ENCODE measurements at regions not wholly inside any gene's neighbourhood (a gene's known extent, or its start where the extent isn't known, plus 50 kb on each side); places are given as distances from the start of the nearest gene placed in this dataset.
A peak's percentile ranks its signal among the peaks of the same experiment; 100 is the strongest.

DNA sequence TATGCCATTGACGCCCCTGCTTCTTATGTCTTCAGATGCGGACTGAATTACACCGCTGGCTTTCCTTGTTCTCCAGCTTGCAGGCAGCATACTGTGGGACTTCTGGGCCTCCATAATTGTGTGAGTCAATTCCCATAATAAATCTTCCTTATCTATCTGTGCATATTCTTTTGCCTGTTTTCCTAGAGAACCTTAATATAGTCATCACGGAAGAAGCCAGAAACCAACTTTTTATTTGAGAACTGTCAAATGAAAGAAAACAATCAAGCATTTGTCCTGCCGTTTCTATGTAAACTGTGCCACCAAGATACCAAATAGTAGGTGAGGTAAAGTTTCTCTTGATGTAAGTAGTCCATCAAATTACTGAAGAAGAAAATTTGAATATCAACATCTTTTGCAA, 51.8 kb upstream of the B3GALNT1 start:
- DNase-seq (ENCODE audit: low spot score): no peak

DNA sequence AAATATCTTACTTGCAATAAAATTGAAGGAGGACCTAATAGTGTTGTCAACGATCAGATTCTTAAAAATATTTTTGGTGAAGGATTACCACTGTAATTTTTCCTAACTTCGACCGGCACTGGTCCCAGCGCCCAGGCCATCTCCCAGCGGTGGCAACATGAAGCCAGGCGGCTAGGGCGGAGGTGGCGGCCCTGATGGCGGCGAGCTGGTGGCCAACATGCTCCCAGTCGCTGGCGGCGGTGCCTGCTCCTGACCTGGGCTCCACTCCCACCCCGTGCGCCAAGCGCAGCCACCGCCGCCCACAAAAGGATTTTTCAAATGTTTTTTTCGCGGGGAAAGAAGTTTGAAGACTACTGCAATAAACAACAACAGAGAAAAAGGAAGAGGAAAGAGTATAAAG, 56.5 kb upstream of the B3GALNT1 start:
- DNase-seq (ENCODE audit: low spot score): no peak

DNA sequence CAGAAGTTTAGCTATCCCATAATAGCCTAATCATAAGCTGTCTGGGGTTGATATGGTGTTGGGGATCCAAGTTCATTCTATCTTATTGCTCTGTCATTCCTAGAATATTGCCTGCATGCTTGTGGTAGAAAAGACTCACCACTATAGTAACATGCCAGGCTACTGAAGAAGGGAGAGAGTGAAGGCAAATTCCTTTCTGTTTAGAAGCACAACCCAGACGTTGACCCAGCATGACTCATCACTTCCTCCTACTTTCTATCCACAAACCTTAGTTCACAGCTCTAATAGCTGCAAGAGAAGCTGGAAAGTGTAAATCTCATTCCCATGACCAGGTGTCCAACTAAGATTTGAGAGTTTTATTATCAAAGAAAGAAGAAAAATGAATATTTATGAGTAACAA, 57.8 kb upstream of the NMD3 start:
- no peak for DNase-seq (ENCODE audit: low spot score)

DNA sequence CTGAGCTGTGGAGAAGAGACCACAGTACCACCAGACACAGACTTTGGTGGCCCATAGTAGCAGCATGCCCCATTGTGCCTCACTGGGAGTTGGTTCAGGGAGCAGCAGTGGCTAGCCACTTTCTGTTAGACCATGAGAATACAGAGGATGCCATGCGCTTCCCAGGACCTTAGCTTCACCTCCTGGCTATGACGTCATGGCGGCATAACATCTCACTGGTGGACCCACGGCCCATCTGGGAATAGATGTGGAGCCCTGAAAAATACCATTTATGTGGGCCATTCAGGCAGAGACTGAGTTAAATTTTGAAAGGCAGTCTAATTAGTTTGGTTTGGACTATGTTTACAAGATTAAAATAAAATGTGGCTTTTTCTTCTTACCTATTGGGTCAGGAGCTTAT, 55.1 kb upstream of the NMD3 start:
- no peak for DNase-seq (ENCODE audit: low spot score)

DNA sequence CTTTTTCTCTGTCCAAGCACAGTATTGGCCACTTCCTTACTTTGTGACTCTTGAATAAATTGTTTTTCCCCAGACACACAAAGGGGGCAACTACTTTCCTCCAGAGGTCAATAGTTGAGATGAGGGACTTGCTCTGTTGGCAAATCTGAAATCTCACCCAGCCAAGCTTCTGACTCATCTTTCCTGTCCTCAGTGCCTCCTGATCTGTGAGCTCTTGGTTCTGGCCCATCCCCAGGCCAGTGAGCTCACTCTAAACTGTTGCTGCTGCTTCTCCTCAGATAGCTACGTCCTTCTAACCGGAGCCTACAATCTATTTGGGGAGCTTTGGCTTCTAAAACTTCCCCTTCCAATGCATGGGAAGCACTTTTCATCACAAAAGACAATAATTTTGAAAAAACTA, 50.0 kb upstream of the NMD3 start:
- peak; percentile 51 for DNase-seq (ENCODE audit: low spot score)

Data from ureter (tissue), 1 donor.